HG03196 (cell line): ENCODE measurements at regions not wholly inside any gene's neighbourhood (a gene's known extent, or its start where the extent isn't known, plus 50 kb on each side); places are given as distances from the start of the nearest gene placed in this dataset.
"Not testable (repeated sequence)": the region's sequence is repeated elsewhere in the genome, so short reads cannot be mapped to it uniquely, and the experiment has no call there.

Experiments
- ATAC-seq: cut with Tn5 transposase; IDR thresholded peaks from one replicate; pipeline ENCODE4 v1.9.1; 2021; ENCODE audit not compliant: unreplicated experiment

- ATAC-seq, result peak; percentile 76
Observed at GRCh38 chr9:71285191-71285656, 163.8 kb upstream of the TRPM3 start.

GRCh38 chr9:71282116-71282515, 160.7 kb upstream of the TRPM3 start:
- ATAC-seq, result not testable (repeated sequence)

DNA sequence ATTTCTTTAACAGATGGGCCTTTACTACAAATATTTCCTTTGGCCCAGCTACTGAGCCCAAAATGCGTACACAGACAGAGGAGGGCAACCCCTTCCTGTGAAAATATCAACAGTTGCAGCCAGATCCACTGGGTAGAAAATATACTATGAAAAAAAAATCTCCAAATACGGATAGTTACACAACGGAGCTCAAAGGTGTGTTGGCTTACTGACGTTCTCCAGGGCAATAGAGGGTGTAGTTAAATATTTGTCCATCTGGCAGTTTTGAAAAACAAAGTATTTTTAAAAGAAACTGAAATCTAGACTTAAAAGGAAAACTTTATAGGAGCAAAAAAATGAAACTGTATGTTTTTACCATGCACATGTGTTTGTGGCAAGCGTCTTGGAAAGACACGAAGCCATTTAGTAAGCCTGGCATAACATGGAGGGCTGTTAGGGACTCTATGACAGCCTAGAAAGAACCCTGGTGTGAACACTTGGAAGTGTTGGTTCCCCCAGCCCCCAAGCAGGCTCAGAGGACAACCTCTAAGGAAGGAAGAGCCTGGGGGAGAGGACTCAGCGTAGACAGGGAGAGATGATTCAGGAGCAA, 157.8 kb upstream of the TRPM3 start:
- no peak for ATAC-seq

DNA sequence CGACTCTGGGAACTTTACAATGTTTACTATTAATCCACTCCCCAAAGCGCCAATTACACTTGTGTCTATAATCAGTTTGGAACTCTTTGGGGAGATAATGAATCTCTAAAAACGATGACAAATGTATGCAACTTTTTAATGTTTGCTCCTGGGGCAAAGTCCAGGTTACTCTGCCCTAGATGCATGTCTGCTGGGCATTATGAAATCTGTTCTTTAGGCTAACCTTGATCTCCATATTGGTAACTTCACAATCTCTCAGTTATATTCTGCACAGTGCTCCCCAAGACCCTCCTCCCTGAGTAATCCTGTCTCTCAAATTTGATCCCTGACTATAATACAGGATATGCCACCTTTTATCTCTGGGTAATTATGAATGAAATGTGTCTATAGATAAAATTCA, 152.2 kb upstream of the TRPM3 start:
- no peak for ATAC-seq

GRCh38 chr9:71271602-71272001, 150.2 kb upstream of the TRPM3 start:
- no peak for ATAC-seq

- no peak for ATAC-seq
Observed at GRCh38 chr9:71270554-71270953, 149.1 kb upstream of the TRPM3 start.

- ATAC-seq, result no peak
Observed at GRCh38 chr9:71269859-71270258, 148.4 kb upstream of the TRPM3 start.

- ATAC-seq, result no peak
Observed at GRCh38 chr9:71268871-71269635, 147.6 kb upstream of the TRPM3 start.

DNA sequence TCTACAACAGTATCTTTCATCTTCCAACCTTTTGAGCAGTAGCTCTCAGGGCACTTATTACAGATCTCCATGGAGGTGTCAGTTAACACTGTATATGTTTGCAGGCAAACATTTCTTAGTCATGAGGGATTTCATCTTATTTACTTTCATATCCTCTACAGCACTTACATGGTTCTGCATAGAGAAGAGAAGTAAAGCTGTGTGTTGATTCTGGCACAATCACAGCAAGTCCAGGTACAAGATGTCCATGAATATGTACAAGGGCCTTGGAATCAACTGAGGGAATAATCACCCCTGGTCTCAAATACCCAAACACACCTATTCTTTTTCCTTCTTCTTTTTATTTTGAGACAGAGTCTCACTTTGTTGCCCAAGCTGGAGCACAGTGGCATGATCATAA, 142.0 kb upstream of the TRPM3 start:
- no peak for ATAC-seq

DNA sequence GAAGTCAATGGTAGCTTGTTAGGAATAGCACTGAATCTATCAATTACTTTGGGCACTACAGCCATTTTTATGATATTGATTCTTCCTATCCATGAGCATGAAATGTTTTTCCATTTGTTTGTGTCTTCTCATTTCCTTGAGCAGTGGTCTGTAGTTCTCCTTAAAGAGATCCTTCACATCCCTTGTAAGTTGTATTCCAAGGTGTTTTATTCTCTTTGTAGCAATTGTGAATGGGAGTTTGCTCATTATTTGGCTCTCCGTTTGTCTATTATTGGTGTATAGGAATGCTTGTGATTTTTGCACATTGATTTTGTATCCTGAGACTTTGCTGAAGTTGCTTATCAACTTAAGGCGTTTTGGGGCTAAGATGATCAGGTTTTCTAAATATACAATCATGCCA, 139.0 kb upstream of the TRPM3 start:
- ATAC-seq, result not testable (repeated sequence)

- ATAC-seq, result no peak
Observed at GRCh38 chr9:71254592-71255277, 133.3 kb upstream of the TRPM3 start.

- no peak for ATAC-seq
Observed at GRCh38 chr9:71253011-71253410, 131.6 kb upstream of the TRPM3 start.

DNA sequence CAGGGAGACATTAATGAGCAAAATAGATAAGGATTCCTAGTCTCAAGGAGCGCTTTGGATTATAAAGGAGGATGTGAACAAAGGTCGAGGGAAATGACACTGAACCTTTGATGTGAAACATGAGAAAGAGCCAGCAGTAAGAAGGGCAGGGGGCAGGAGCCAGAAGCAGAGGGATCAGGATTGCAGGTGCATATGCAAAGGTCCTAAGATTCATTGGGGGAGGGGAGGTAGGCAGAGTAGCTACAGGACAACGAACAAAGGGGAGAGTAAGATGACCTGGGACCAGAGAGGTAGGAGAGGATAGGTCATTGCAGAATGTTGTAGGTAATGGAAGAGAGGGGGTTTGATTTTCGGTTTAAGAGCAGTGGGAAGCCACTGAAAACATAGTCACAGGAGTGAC, 129.2 kb upstream of the TRPM3 start:
- ATAC-seq, result no peak

GRCh38 chr9:71249729-71250317, 128.4 kb upstream of the TRPM3 start:
- ATAC-seq, result no peak

GRCh38 chr9:71245651-71246050, 124.2 kb upstream of the TRPM3 start:
- no peak for ATAC-seq

DNA sequence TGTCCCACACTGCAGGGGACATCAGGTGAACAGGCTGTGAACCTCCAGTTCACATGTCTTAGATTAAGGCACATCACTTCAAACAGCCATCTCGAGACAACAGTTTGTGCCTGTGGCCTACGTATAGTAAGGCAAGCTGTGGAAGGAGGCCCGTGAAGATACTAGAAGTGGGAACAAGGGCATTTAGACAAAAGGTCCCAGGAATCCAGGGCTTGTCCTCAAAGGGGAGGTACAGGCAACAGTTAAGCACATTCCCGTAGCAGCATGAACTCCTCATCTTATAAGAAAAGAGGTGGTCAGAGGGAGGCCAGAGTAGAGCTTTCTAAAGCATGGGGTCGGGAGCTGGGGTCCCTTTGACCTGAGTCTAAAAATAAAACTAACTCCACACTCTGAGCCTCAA, 122.5 kb upstream of the TRPM3 start:
- ATAC-seq, result no peak

DNA sequence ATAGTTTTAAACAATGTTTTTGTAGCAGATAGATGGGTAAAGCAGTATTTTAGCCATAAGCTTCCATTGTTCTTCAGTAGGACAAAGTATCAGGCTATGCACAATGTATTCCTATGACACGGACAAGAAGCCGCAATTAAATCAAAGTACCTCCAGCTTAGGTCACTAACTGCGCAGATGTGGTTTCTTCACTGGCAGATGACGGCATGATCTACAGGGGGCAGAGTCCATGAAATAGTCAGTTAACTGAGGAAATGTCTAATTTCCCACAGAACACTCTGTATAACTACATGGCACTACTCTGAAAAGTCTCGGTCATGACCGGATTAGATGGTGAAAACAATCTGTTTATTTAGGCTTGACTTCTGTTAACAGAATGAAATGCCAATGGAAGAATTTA, 120.7 kb upstream of the TRPM3 start:
- no peak for ATAC-seq

DNA sequence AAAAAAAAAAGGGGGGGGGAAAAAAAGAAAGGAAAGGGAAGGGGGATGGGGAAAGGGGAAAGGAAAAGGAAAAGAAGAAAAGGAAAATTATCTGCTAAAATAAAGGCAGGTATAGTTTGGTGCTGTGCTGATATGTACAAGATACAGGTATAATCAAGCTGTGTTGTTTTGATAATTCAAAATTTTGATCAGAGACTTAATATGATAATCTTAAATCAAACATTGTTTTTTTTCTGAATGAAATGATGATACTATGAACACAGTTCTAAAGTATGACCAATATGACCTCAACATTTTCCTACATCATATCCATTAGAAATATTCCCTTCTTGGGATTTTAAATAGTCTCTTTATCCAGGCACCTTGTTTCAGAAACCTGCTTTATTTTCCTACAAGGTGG, 115.6 kb upstream of the TRPM3 start:
- no peak for ATAC-seq

DNA sequence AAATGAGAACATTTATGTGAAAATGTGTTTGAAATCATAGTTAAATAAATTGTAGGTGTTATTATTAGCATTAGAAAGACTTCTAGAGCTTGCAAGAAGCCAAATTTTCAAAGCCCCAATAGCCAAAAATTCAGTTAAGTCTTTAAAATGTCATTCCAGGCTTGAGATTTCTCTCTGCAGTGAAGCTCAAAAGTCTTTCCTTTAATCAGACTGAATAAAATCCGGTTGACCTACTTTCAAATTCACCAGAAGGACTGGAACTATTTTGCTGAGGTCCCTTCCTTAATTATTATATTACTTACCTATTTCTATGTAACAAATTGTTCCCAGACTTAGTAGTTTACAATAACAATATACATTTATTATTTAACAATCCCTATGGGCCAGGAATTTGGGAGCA, 112.2 kb upstream of the TRPM3 start:
- ATAC-seq, result no peak

DNA sequence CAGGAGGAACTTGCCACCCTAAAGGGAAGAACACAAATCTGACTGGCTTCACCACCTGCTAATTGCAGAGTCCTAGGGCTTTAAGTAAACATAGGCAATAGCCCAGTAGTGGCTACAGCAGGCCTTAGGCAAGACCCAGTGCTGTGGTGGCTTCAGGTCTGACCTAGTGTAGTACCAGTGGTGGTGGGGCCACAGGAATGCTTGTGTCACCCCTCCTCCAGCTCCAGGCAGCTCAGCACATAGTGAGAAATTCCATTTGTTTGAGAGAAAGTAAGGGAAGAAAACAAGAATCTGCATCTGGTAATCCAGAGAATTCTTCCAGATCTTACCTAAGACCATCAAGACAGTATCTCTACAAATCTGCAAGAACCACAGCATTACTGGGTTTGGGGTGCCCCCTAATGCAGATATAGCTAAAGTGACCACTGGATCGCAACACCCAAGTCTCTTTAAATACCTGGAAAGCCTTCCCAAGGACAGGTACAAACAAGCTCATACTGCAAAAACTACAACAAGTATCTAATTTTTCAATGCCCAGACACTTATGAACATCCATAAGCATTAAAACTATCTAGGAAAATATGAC, 102.6 kb upstream of the TRPM3 start:
- no peak for ATAC-seq

GRCh38 chr9:71218774-71219173, 97.4 kb upstream of the TRPM3 start:
- no peak for ATAC-seq
